Activated T-helper 2 cell treated with anti-CD3 and anti-CD28 coated beads, Interferon-gamma antibody, Interleukin-2, Interleukin-4, amounts not matched to agents 10 μg/mL and 5 μg/mL and 100 μg/mL, durations not matched to agents 14 hours and 24 hours and 36 hours (primary cell): ENCODE measurements at regions not wholly inside any gene's neighbourhood (a gene's known extent, or its start where the extent isn't known, plus 50 kb on each side); places are given as distances from the start of the nearest gene placed in this dataset.

Experiments used
- DNase-seq: peaks from one replicate; pipeline ENCODE4 v3.0.0; 2021; ENCODE audit warnings: low spot score
- H3K27ac Mint-ChIP-seq: one replicate; pipeline ENCODE4 v1.8.0; 2021; ENCODE audit warnings: mixed read lengths
- H3K27me3 Mint-ChIP-seq: one replicate; pipeline ENCODE4 v1.8.0; 2021; ENCODE audit warnings: low read depth, mixed read lengths
- H3K36me3 Mint-ChIP-seq: one replicate; pipeline ENCODE4 v1.8.0; 2021; ENCODE audit warnings: low read depth, mixed read lengths
- H3K4me1 Mint-ChIP-seq: one replicate; pipeline ENCODE4 v1.8.0; 2021; ENCODE audit warnings: low read depth, mixed read lengths
- H3K4me3 Mint-ChIP-seq: one replicate; pipeline ENCODE4 v1.8.0; 2021; ENCODE audit warnings: low read depth, mild to moderate bottlenecking, moderate library complexity, mixed read lengths
- H3K9me3 Mint-ChIP-seq: one replicate; pipeline ENCODE4 v1.8.0; 2021; ENCODE audit warnings: mixed read lengths
- intact Hi-C: fragments of 100-400 bp; cut with micrococcal nuclease; formaldehyde crosslinking; loops from one replicate; pipeline ENCODE4 v1.15.1; 2023

DNA sequence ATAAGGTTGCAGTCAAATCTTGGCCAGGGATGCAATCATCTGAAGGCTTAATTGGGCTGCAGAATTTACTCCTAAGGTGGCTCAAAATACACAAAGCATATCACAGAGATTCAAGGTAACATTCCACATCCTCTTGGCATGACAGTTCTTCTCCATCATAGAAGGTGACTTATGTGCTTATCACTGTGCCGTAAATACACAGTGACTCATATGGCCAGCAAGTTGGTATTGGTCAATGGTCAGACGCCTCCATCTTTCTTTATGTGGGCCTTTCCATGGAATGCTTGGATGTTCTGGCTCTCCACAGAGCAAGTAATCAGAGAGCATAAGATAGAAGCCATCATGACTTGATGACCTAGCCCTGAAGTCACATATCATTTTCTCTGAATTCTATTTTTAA, 168.8 kb upstream of the ST8SIA2 start:
- no peaks in the 10 kb centered on the region for H3K4me1 Mint-ChIP-seq
- intact Hi-C loops, result no loop called here
- H3K27ac Mint-ChIP-seq, result no peak overlapping the region
- no peak overlapping the region for H3K4me3 Mint-ChIP-seq
- no peaks in the 10 kb centered on the region for H3K36me3 Mint-ChIP-seq
- H3K27me3 Mint-ChIP-seq, result no peaks in the 10 kb centered on the region
- no peaks in the 10 kb centered on the region for H3K9me3 Mint-ChIP-seq
- DNase-seq, result no peak

- DNase-seq, result no peak
- H3K4me1 Mint-ChIP-seq, result no peaks in the 10 kb centered on the region
- no peaks in the 10 kb centered on the region for H3K9me3 Mint-ChIP-seq
- no peak overlapping the region for H3K4me3 Mint-ChIP-seq
- H3K27me3 Mint-ChIP-seq, result no peaks in the 10 kb centered on the region
- H3K27ac Mint-ChIP-seq, result no peak overlapping the region
- no peaks in the 10 kb centered on the region for H3K36me3 Mint-ChIP-seq
- intact Hi-C loops, result loop anchor here (2.0 kb wide), 1 partner anchor 129 kb away; no protein-coding TSS in a partner anchor
Observed at GRCh38 chr15:92226020-92226612, 167.6 kb upstream of the ST8SIA2 start.

GRCh38 chr15:92228830-92229229, 164.9 kb upstream of the ST8SIA2 start:
- Mint-ChIP-seq H3K27ac (no peak overlapping the region), H3K9me3 (no peaks in the 10 kb centered on the region), H3K4me3 (no peak overlapping the region), H3K27me3 (peaks cover under 1% of the 10 kb centered on the region), H3K4me1 (no peaks in the 10 kb centered on the region), H3K36me3 (no peaks in the 10 kb centered on the region)
- DNase-seq, result no peak
- intact Hi-C loops, result no loop called here

DNA sequence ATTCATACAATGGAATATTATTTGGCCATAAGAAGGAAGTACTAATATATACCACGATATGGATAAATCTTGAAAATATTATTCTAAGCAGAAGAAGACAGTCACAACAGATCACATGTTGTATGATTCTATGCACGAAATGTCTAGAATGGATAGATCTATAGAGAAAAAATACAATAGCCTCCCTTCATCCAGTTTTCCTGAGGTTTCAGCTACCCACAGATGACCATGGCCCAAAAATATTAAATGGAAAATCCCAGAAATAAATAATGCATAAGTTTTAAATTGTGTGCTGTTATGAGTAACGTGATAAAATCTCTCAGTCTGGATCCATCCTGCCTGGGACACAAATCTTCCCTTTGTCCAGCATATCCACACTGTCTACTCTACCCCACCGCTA, 162.2 kb upstream of the ST8SIA2 start:
- no peak for DNase-seq

GRCh38 chr15:92232317-92232716, 161.4 kb upstream of the ST8SIA2 start:
- no peak for DNase-seq
- H3K36me3 Mint-ChIP-seq, result no peaks in the 10 kb centered on the region
- H3K4me3 Mint-ChIP-seq, result no peak overlapping the region
- intact Hi-C loops, result no loop called here
- H3K27me3 Mint-ChIP-seq, result peaks cover 2% of the 10 kb centered on the region
- H3K27ac Mint-ChIP-seq, result no peak overlapping the region
- no peaks in the 10 kb centered on the region for H3K9me3 Mint-ChIP-seq
- no peaks in the 10 kb centered on the region for H3K4me1 Mint-ChIP-seq

More for the DNA sequence above, 162.2 kb upstream of the ST8SIA2 start:
- H3K27ac Mint-ChIP-seq, result no peak overlapping the region
- intact Hi-C loops, result no loop called here
- H3K27me3 Mint-ChIP-seq, result peaks cover 2% of the 10 kb centered on the region
- H3K4me1 Mint-ChIP-seq, result no peaks in the 10 kb centered on the region
- H3K36me3 Mint-ChIP-seq, result no peaks in the 10 kb centered on the region
- H3K4me3 Mint-ChIP-seq, result no peak overlapping the region
- H3K9me3 Mint-ChIP-seq, result no peaks in the 10 kb centered on the region

GRCh38 chr15:92232876-92233275, 160.8 kb upstream of the ST8SIA2 start:
- H3K27ac Mint-ChIP-seq, result no peak overlapping the region
- H3K27me3 Mint-ChIP-seq, result peaks cover 2% of the 10 kb centered on the region
- no peak overlapping the region for H3K4me3 Mint-ChIP-seq
- H3K36me3 Mint-ChIP-seq, result no peaks in the 10 kb centered on the region
- intact Hi-C loops, result no loop called here
- H3K9me3 Mint-ChIP-seq, result no peaks in the 10 kb centered on the region
- no peak for DNase-seq
- no peaks in the 10 kb centered on the region for H3K4me1 Mint-ChIP-seq

GRCh38 chr15:92243227-92243626, 150.5 kb upstream of the ST8SIA2 start:
- Mint-ChIP-seq H3K27ac (no peak overlapping the region), H3K9me3 (peaks cover 4% of the 10 kb centered on the region), H3K36me3 (no peaks in the 10 kb centered on the region), H3K4me3 (no peak overlapping the region), H3K4me1 (no peaks in the 10 kb centered on the region), H3K27me3 (peaks cover 11% of the 10 kb centered on the region)
- DNase-seq, result no peak
- intact Hi-C loops, result no loop called here

- no peaks in the 10 kb centered on the region for H3K9me3 Mint-ChIP-seq
- H3K27ac Mint-ChIP-seq, result no peak overlapping the region
- no peak overlapping the region for H3K4me3 Mint-ChIP-seq
- DNase-seq, result no peak
- no peaks in the 10 kb centered on the region for H3K36me3 Mint-ChIP-seq
- H3K27me3 Mint-ChIP-seq, result peaks cover 11% of the 10 kb centered on the region
- no peaks in the 10 kb centered on the region for H3K4me1 Mint-ChIP-seq
- intact Hi-C loops, result no loop called here
Observed at GRCh38 chr15:92244703-92245102, 149.0 kb upstream of the ST8SIA2 start.

DNA sequence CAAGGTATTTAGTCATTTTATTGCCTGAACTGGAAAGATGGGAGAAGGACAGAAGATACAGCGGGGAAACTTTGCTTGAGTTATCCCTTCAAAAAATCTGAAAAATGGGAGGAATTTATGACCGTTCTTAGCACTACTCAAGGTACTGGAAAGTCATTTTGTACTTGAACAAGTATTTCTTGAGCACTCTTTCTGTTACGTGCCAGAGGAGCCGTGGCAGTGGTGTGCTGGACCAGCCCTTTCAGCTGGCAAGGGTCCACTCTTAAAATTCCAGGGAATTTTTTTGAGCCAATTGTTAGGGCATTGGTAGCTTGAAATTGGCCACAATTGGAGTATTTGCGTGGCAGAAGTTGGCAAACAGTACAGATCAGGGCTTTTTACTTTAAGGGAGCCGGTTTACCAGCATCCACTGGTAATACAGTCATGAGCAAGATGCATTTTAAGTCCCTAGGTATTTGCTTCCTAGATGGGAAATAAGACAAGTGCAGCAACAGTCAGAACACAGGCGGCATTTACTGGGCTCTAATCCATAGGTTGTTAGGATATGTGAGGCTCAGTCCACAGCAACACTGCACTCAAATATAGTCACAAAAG, 145.9 kb upstream of the ST8SIA2 start:
- intact Hi-C loops, result no loop called here
- H3K27me3 Mint-ChIP-seq, result peaks cover 11% of the 10 kb centered on the region
- no peak overlapping the region for H3K27ac Mint-ChIP-seq

GRCh38 chr15:92266796-92267685, 126.6 kb upstream of the ST8SIA2 start:
- Mint-ChIP-seq H3K36me3 (no peaks in the 10 kb centered on the region), H3K4me3 (no peak overlapping the region), H3K4me1 (no peaks in the 10 kb centered on the region), H3K27me3 (peaks cover 5% of the 10 kb centered on the region), H3K9me3 (no peaks in the 10 kb centered on the region), H3K27ac (no peak overlapping the region)
- intact Hi-C loops, result no loop called here
- DNase-seq, result no peak

More for the DNA sequence above, 145.9 kb upstream of the ST8SIA2 start:
- Mint-ChIP-seq H3K9me3 (no peaks in the 10 kb centered on the region), H3K4me3 (no peak overlapping the region), H3K36me3 (no peaks in the 10 kb centered on the region), H3K4me1 (no peaks in the 10 kb centered on the region)
- no peak for DNase-seq

- peaks cover 5% of the 10 kb centered on the region for H3K27me3 Mint-ChIP-seq
- no peak overlapping the region for H3K4me3 Mint-ChIP-seq
- DNase-seq, result no peak
- no peak overlapping the region for H3K27ac Mint-ChIP-seq
- no peaks in the 10 kb centered on the region for H3K9me3 Mint-ChIP-seq
- intact Hi-C loops, result no loop called here
- no peaks in the 10 kb centered on the region for H3K4me1 Mint-ChIP-seq
- H3K36me3 Mint-ChIP-seq, result no peaks in the 10 kb centered on the region
Observed at GRCh38 chr15:92268900-92269299, 124.8 kb upstream of the ST8SIA2 start.

DNA sequence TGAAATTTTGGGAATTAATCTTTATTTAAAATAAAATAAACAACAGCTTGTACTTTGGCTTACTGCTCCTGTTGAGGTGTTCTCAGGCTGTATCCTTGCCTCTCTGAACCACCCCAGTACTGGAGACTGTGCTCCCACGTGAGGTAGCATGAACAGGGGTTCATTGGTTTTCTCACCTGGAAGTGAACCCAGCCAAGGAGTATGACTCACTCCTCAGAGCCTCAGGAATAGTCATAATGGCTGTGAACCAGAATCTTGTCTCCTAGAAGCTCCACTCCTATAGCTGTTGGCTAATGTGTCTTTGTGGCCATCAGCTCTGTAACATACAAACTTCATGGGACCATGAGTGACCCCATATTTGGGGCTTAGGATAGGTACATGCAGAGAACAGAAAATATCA, 122.5 kb upstream of the ST8SIA2 start:
- intact Hi-C loops, result loop anchor here (10.0 kb wide), 1 partner anchor 444 kb away; no protein-coding TSS in a partner anchor

GRCh38 chr15:92272106-92272505, 121.6 kb upstream of the ST8SIA2 start:
- DNase-seq, result no peak
- H3K9me3 Mint-ChIP-seq, result no peaks in the 10 kb centered on the region
- no peaks in the 10 kb centered on the region for H3K36me3 Mint-ChIP-seq
- H3K4me3 Mint-ChIP-seq, result no peak overlapping the region
- H3K27me3 Mint-ChIP-seq, result peaks cover 2% of the 10 kb centered on the region
- H3K27ac Mint-ChIP-seq, result no peak overlapping the region
- no peaks in the 10 kb centered on the region for H3K4me1 Mint-ChIP-seq
- intact Hi-C loops, result loop anchor here (10.0 kb wide), 1 partner anchor 443 kb away; no protein-coding TSS in a partner anchor

More for the DNA sequence above, 122.5 kb upstream of the ST8SIA2 start:
- Mint-ChIP-seq H3K27me3 (peaks cover 2% of the 10 kb centered on the region), H3K9me3 (no peaks in the 10 kb centered on the region), H3K27ac (no peak overlapping the region), H3K36me3 (no peaks in the 10 kb centered on the region), H3K4me3 (no peak overlapping the region), H3K4me1 (no peaks in the 10 kb centered on the region)
- no peak for DNase-seq
